Fibroblast of lung (primary cell): ENCODE measurements at regions not wholly inside any gene's neighbourhood (a gene's known extent, or its start where the extent isn't known, plus 50 kb on each side); places are given as distances from the start of the nearest gene placed in this dataset.

ENCODE experiments used
- DNase-seq, 2 donors: peaks; one replicate each; pipeline versions ENCODE4 v3.0.0 to v3.0.0-alpha.2; 2010; ENCODE audit warnings: low read depth in 2 of 2
- H2AFZ ChIP-seq: 2 replicates; pipeline ENCODE4 v1.5.1; 2012; ENCODE audit warnings: low read length, control low read depth, inconsistent platforms
- H3K27ac ChIP-seq: 2 replicates; pipeline ENCODE4 v1.5.1; 2011; ENCODE audit warnings: low read length, control low read depth; ENCODE audit not compliant: insufficient read depth
- H3K27me3 ChIP-seq: 2 replicates; pipeline ENCODE4 v1.5.1; 2011; ENCODE audit warnings: mild to moderate bottlenecking, low read length; ENCODE audit not compliant: control insufficient read depth, insufficient read depth
- H3K36me3 ChIP-seq: 2 replicates; pipeline ENCODE4 v1.5.1; 2011; ENCODE audit warnings: low read length; ENCODE audit not compliant: control insufficient read depth, insufficient read depth
- H3K4me1 ChIP-seq: 2 replicates; pipeline ENCODE4 v1.5.1; 2011; ENCODE audit warnings: low read length; ENCODE audit not compliant: control insufficient read depth, insufficient read depth; ENCODE audit errors: extremely low read depth
- H3K4me2 ChIP-seq: 2 replicates; pipeline ENCODE4 v1.5.1; 2011; ENCODE audit warnings: low read length, control low read depth; ENCODE audit not compliant: insufficient read depth; ENCODE audit errors: extremely low read depth
- H3K4me3 ChIP-seq, 4 experiments: fragments of 200-600 bp in 1 of 4; sonication (generic) in 1 of 4; replicated peaks in 1 of 4; 2 replicates each; pipeline ENCODE4 v1.5.1; 2011 to 2016; ENCODE audit warnings: low read length in 4 of 4, low read depth in 3 of 4, mild to moderate bottlenecking in 3 of 4, control low read depth in 2 of 4, inconsistent platforms in 1 of 4, mixed read lengths in 1 of 4; ENCODE audit not compliant: insufficient read depth in 1 of 4; ENCODE audit errors: control extremely low read depth in 1 of 4
- H3K79me2 ChIP-seq: 2 replicates; pipeline ENCODE4 v1.5.1; 2012; ENCODE audit warnings: mild to moderate bottlenecking, low read length, inconsistent platforms; ENCODE audit not compliant: control insufficient read depth, insufficient read depth
- H3K9ac ChIP-seq: 2 replicates; pipeline ENCODE4 v1.5.1; 2011; ENCODE audit warnings: mild to moderate bottlenecking, low read length, control low read depth; ENCODE audit not compliant: insufficient read depth
- H3K9me3 ChIP-seq: 2 replicates; pipeline ENCODE4 v1.5.1; 2012; ENCODE audit warnings: low read depth, low read length; ENCODE audit not compliant: control insufficient read depth, insufficient read depth
- H4K20me1 ChIP-seq: 2 replicates; pipeline ENCODE4 v1.5.1; 2011; ENCODE audit warnings: low read length; ENCODE audit not compliant: control insufficient read depth, insufficient read depth; ENCODE audit errors: extremely low read depth
- CTCF ChIP-seq, 2 donors: IDR thresholded peaks in 1 of 2; conservative IDR thresholded peaks in 1 of 2; 1 replicate in 1 of 2; 2 replicates in 1 of 2; pipeline ENCODE4 v1.5.1; 2011 to 2012; ENCODE audit warnings: low read length in 2 of 2, control low read depth in 1 of 2, inconsistent platforms in 1 of 2, low read depth in 1 of 2, mild to moderate bottlenecking in 1 of 2
- EZH2 ChIP-seq: IDR thresholded peaks from 2 replicates; pipeline ENCODE4 v1.5.1; 2012; ENCODE audit warnings: low read length, control low read depth, mild to moderate bottlenecking; ENCODE audit errors: missing control alignments

- no peak overlapping the region for H3K4me3 ChIP-seq
- H2AFZ ChIP-seq, result no peak overlapping the region
- H3K27ac ChIP-seq, result no peak overlapping the region
- no peaks in the 10 kb centered on the region for H3K4me1 ChIP-seq
- TF ChIP-seq EZH2 (no peak), CTCF (conservative IDR thresholded peaks at IDR 0.05 in 1 of 2, IDR thresholded peaks at IDR 0.05 in 1 of 2; ENCODE audit: low read depth in 1 of 2, low read length in 2 of 2) (no peak)
- H3K9ac ChIP-seq, result no peak overlapping the region
- H3K4me2 ChIP-seq, result no peak overlapping the region
- H3K36me3 ChIP-seq, result no peaks in the 10 kb centered on the region
- H3K9me3 ChIP-seq, result no peaks in the 10 kb centered on the region
- H4K20me1 ChIP-seq, result no peaks in the 10 kb centered on the region
- H3K27me3 ChIP-seq, result no peaks in the 10 kb centered on the region
- DNase-seq, result no peak
- H3K79me2 ChIP-seq, result no peaks in the 10 kb centered on the region
Measured at GRCh38 chr5:51599587-51599986, 216.3 kb downstream of the ISL1 start.

GRCh38 chr5:51604324-51604723, 221.1 kb downstream of the ISL1 start:
- Histone ChIP-seq H2AFZ (no peak overlapping the region), H4K20me1 (no peaks in the 10 kb centered on the region), H3K4me2 (no peak overlapping the region), H3K36me3 (no peaks in the 10 kb centered on the region), H3K27ac (no peak overlapping the region), H3K79me2 (no peaks in the 10 kb centered on the region), H3K27me3 (no peaks in the 10 kb centered on the region), H3K9ac (no peak overlapping the region), H3K4me3 (no peak overlapping the region), H3K9me3 (no peaks in the 10 kb centered on the region), H3K4me1 (no peaks in the 10 kb centered on the region)
- TF ChIP-seq CTCF (conservative IDR thresholded peaks at IDR 0.05 in 1 of 2, IDR thresholded peaks at IDR 0.05 in 1 of 2; ENCODE audit: low read depth in 1 of 2, low read length in 2 of 2) (no peak), EZH2 (no peak)
- DNase-seq, result no peak

- Histone ChIP-seq H3K79me2 (no peaks in the 10 kb centered on the region), H2AFZ (no peak overlapping the region), H3K27me3 (no peaks in the 10 kb centered on the region), H3K4me3 (no peak overlapping the region), H3K4me2 (no peak overlapping the region), H3K4me1 (no peaks in the 10 kb centered on the region), H3K36me3 (no peaks in the 10 kb centered on the region), H3K9me3 (no peaks in the 10 kb centered on the region), H4K20me1 (no peaks in the 10 kb centered on the region), H3K27ac (no peak overlapping the region), H3K9ac (no peak overlapping the region)
- no peak for TF ChIP-seq EZH2
- no peak for TF ChIP-seq CTCF (conservative IDR thresholded peaks at IDR 0.05 in 1 of 2, IDR thresholded peaks at IDR 0.05 in 1 of 2; ENCODE audit: low read depth in 1 of 2, low read length in 2 of 2)
- DNase-seq, result no peak
Measured at GRCh38 chr5:51606921-51607320, 223.7 kb downstream of the ISL1 start.
